Activated CD8-positive, alpha-beta memory T cell treated with anti-CD3 and anti-CD28 coated beads for 48 hours (primary cell): ENCODE measurements at regions not wholly inside any gene's neighbourhood (a gene's known extent, or its start where the extent isn't known, plus 50 kb on each side); places are given as distances from the start of the nearest gene placed in this dataset.
"Not testable (repeated sequence)": the region's sequence is repeated elsewhere in the genome, so short reads cannot be mapped to it uniquely, and the experiment has no call there.

Experiments used
- DNase-seq, 3 experiments: peaks; one replicate each; pipeline ENCODE4 v3.0.0-alpha.2; 2020; ENCODE audit warnings: low read depth in 2 of 3, low spot score in 2 of 3

GRCh38 chr6:163718537-163718936 lies 304.0 kb downstream of the QKI start:
- no peak for DNase-seq

GRCh38 chr6:163717106-163717764 lies 302.7 kb downstream of the QKI start:
- DNase-seq, result no peak

GRCh38 chr6:163716690-163717089 lies 302.2 kb downstream of the QKI start:
- no peak for DNase-seq

GRCh38 chr6:163715846-163716245 lies 301.3 kb downstream of the QKI start:
- no peak for DNase-seq

- DNase-seq, result no peak
Observed at GRCh38 chr6:163714179-163714578, 299.7 kb downstream of the QKI start.

- no peak for DNase-seq
Observed at GRCh38 chr6:163712981-163713380, 298.5 kb downstream of the QKI start.

GRCh38 chr6:163712566-163712961 lies 298.0 kb downstream of the QKI start:
- no peak for DNase-seq

GRCh38 chr6:163711615-163712565 lies 297.4 kb downstream of the QKI start:
- no peak for DNase-seq

- no peak for DNase-seq
Observed at GRCh38 chr6:163710532-163711470, 296.3 kb downstream of the QKI start.

- DNase-seq, result no peak
Observed at GRCh38 chr6:163709693-163710092, 295.2 kb downstream of the QKI start.

GRCh38 chr6:163709255-163709654 lies 294.7 kb downstream of the QKI start:
- DNase-seq, result no peak

- no peak for DNase-seq
Observed at GRCh38 chr6:163708466-163708865, 293.9 kb downstream of the QKI start.

GRCh38 chr6:163707387-163708355 lies 293.2 kb downstream of the QKI start:
- DNase-seq, result no peak

GRCh38 chr6:163706500-163707087 lies 292.1 kb downstream of the QKI start:
- no peak for DNase-seq

- DNase-seq, result no peak
Observed at GRCh38 chr6:163705923-163706322, 291.4 kb downstream of the QKI start.

- DNase-seq, result no peak
Observed at GRCh38 chr6:163702736-163703135, 288.2 kb downstream of the QKI start.

- DNase-seq, result no peak
Observed at GRCh38 chr6:163701762-163702161, 287.2 kb downstream of the QKI start.

GRCh38 chr6:163698086-163698485 lies 283.6 kb downstream of the QKI start:
- DNase-seq, result no peak

- DNase-seq, result not testable (repeated sequence)
Observed at GRCh38 chr6:163696311-163696710, 281.8 kb downstream of the QKI start.

GRCh38 chr6:163695414-163695864 lies 280.9 kb downstream of the QKI start:
- no peak for DNase-seq
